Loucy (cell line): ENCODE measurements at regions not wholly inside any gene's neighbourhood (a gene's known extent, or its start where the extent isn't known, plus 50 kb on each side); places are given as distances from the start of the nearest gene placed in this dataset.

Experiments used
- EZH2phosphoT487 ChIP-seq: fragments of 200-600 bp; IDR thresholded peaks from 2 replicates; pipeline ENCODE4 v1.6.1; 2018; ENCODE audit warnings: antibody characterized with exemption, mild to moderate bottlenecking, moderate library complexity, borderline replicate concordance
- TF ChIP-seq, protein P1 (sequence below): fragments of 200-600 bp; sonication (generic); conservative IDR thresholded peaks from 2 replicates; pipeline ENCODE4 v1.5.1; 2014; ENCODE audit warnings: mild to moderate bottlenecking, antibody characterized with exemption, low read length

DNA sequence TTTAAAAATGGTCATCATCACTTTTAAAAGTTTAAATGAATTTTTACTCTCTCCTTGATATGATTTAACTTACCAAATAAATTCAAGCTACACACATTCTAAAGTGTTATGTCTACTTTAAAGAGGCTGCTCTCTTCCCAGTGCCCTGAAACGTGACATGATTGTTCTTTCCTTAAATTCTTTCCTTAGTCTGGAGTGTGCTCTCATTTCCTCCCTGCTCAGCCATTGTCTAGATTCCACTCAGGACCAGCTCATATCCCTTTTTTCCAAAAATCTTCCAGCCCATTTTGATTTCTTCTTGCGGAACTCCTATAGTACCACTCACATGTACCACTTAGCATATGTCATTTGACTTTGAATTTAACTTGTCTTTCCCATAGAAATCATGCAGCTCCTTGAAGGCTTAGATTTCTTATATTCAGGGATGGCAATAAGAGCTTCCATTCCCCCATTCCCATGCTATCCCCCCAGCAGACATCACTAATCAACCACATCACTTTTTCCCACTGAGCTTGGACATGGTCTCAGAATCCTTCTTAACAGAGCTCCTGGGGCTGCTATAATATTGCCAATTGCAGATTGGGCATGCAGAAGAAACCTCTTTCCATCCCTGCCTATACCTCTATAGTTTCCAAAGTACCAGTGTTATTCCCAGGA, 54.7 kb upstream of the ITPKB start:
- TF ChIP-seq, protein P1, sequence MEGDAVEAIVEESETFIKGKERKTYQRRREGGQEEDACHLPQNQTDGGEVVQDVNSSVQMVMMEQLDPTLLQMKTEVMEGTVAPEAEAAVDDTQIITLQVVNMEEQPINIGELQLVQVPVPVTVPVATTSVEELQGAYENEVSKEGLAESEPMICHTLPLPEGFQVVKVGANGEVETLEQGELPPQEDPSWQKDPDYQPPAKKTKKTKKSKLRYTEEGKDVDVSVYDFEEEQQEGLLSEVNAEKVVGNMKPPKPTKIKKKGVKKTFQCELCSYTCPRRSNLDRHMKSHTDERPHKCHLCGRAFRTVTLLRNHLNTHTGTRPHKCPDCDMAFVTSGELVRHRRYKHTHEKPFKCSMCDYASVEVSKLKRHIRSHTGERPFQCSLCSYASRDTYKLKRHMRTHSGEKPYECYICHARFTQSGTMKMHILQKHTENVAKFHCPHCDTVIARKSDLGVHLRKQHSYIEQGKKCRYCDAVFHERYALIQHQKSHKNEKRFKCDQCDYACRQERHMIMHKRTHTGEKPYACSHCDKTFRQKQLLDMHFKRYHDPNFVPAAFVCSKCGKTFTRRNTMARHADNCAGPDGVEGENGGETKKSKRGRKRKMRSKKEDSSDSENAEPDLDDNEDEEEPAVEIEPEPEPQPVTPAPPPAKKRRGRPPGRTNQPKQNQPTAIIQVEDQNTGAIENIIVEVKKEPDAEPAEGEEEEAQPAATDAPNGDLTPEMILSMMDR = no peak
- TF ChIP-seq EZH2phosphoT487 = no peak
